Panc1 (cell line): ENCODE measurements at regions not wholly inside any gene's neighbourhood (a gene's known extent, or its start where the extent isn't known, plus 50 kb on each side); places are given as distances from the start of the nearest gene placed in this dataset.

Source experiments
- POLR2AphosphoS5 ChIP-seq: IDR thresholded peaks from 2 replicates; pipeline ENCODE4 v1.6.1; 2012; ENCODE audit warnings: mild to moderate bottlenecking, low read depth, low read length, moderate library complexity
- SIN3A ChIP-seq: IDR thresholded peaks from 2 replicates; pipeline ENCODE4 v1.6.1; 2012; ENCODE audit warnings: low read depth, mild to moderate bottlenecking, low read length, moderate library complexity, borderline replicate concordance; ENCODE audit not compliant: insufficient read depth
- TF ChIP-seq, protein P1 (sequence below): fragments of 450-650 bp; IDR thresholded peaks from 2 replicates; pipeline ENCODE4 v1.5.1; 2017; ENCODE audit warnings: mild to moderate bottlenecking
- TF ChIP-seq, protein P2 (sequence below), 2 experiments: IDR thresholded peaks; 2 replicates each; pipeline ENCODE4 v1.6.1; 2011 to 2012; ENCODE audit warnings: low read depth in 2 of 2, control low read depth in 1 of 2, low read length in 1 of 2, mild to moderate bottlenecking in 1 of 2, moderate library complexity in 1 of 2; ENCODE audit not compliant: insufficient read depth in 1 of 2

DNA sequence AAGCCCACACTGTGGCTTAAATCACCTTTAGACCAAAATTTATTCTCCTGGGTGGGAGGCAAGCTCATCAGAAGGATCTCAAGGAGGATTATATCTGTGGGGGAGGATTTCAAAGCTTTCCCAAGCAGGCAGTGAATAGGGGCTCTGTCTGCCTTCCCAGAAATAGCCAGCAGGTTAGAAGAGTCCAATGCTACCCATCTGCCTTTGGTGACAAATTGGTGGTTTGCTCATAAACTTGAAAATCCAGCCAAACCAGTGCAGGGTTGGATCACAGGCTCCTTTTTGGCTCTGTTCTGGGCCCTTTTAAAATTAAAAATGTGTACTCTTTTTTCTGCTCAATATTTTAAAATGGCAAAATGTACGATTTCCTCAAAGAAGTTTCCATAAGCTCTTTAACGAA is 118.9 kb upstream of the ZC3H11B start:
- TF ChIP-seq, protein P1, sequence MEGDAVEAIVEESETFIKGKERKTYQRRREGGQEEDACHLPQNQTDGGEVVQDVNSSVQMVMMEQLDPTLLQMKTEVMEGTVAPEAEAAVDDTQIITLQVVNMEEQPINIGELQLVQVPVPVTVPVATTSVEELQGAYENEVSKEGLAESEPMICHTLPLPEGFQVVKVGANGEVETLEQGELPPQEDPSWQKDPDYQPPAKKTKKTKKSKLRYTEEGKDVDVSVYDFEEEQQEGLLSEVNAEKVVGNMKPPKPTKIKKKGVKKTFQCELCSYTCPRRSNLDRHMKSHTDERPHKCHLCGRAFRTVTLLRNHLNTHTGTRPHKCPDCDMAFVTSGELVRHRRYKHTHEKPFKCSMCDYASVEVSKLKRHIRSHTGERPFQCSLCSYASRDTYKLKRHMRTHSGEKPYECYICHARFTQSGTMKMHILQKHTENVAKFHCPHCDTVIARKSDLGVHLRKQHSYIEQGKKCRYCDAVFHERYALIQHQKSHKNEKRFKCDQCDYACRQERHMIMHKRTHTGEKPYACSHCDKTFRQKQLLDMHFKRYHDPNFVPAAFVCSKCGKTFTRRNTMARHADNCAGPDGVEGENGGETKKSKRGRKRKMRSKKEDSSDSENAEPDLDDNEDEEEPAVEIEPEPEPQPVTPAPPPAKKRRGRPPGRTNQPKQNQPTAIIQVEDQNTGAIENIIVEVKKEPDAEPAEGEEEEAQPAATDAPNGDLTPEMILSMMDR: no peak
- TF ChIP-seq SIN3A (no peak), POLR2AphosphoS5 (no peak)
- TF ChIP-seq, protein P2, sequence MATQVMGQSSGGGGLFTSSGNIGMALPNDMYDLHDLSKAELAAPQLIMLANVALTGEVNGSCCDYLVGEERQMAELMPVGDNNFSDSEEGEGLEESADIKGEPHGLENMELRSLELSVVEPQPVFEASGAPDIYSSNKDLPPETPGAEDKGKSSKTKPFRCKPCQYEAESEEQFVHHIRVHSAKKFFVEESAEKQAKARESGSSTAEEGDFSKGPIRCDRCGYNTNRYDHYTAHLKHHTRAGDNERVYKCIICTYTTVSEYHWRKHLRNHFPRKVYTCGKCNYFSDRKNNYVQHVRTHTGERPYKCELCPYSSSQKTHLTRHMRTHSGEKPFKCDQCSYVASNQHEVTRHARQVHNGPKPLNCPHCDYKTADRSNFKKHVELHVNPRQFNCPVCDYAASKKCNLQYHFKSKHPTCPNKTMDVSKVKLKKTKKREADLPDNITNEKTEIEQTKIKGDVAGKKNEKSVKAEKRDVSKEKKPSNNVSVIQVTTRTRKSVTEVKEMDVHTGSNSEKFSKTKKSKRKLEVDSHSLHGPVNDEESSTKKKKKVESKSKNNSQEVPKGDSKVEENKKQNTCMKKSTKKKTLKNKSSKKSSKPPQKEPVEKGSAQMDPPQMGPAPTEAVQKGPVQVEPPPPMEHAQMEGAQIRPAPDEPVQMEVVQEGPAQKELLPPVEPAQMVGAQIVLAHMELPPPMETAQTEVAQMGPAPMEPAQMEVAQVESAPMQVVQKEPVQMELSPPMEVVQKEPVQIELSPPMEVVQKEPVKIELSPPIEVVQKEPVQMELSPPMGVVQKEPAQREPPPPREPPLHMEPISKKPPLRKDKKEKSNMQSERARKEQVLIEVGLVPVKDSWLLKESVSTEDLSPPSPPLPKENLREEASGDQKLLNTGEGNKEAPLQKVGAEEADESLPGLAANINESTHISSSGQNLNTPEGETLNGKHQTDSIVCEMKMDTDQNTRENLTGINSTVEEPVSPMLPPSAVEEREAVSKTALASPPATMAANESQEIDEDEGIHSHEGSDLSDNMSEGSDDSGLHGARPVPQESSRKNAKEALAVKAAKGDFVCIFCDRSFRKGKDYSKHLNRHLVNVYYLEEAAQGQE (IDR thresholded peaks at IDR 0.05; ENCODE audit: insufficient read depth in 1 of 2, low read depth in 2 of 2, low read length in 1 of 2): no peak
